GM12891 (cell line): ENCODE measurements at regions not wholly inside any gene's neighbourhood (a gene's known extent, or its start where the extent isn't known, plus 50 kb on each side); places are given as distances from the start of the nearest gene placed in this dataset.

Experiments
- PAX5 ChIP-seq: IDR thresholded peaks from 2 replicates; pipeline ENCODE4 v1.6.1; 2011; ENCODE audit warnings: low read length, moderate library complexity, mild to moderate bottlenecking; ENCODE audit not compliant: insufficient read depth, severe bottlenecking
- POLR2A ChIP-seq: IDR thresholded peaks from 2 replicates; pipeline ENCODE4 v1.6.1; 2011; ENCODE audit warnings: low read depth, low read length, control low read depth
- POLR2AphosphoS5 ChIP-seq: IDR thresholded peaks from 2 replicates; pipeline ENCODE4 v1.6.1; 2011; ENCODE audit warnings: low read depth, low read length, control low read depth
- POU2F2 ChIP-seq: IDR thresholded peaks from 2 replicates; pipeline ENCODE4 v1.6.1; 2011; ENCODE audit warnings: low read depth, mild to moderate bottlenecking, control low read depth, low read length, moderate library complexity
- SPI1 ChIP-seq: IDR thresholded peaks from 2 replicates; pipeline ENCODE4 v1.6.1; 2011; ENCODE audit warnings: low read depth, low read length, control low read depth
- TAF1 ChIP-seq: IDR thresholded peaks from 2 replicates; pipeline ENCODE4 v1.6.1; 2011; ENCODE audit warnings: low read depth, low read length, control low read depth

DNA sequence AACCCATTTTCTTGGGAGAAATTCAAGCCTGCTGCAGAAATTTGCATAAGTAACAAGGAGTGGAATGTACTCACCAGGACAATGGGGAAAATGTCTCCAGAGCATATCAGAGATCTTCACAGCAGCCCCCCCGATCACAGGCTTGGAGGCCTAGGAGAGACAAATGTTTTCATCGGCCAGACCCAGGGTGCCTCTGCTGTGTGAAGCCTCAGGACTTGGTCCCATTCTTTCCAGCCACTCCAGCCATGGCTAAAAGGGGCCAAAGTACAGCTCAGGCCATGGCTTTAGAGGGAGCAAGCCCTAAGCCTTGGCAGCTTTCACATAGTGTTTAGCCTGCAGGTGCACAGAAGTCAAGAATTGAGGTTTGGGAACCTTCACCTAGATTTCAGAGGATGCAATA lies 1463.0 kb downstream of the HACE1 start:
- no peak for TF ChIP-seq PAX5
- TF ChIP-seq POLR2A, result no peak
- TF ChIP-seq POLR2AphosphoS5, result no peak
- no peak for TF ChIP-seq SPI1
- no peak for TF ChIP-seq TAF1
- TF ChIP-seq POU2F2, result no peak
